ENCODE measurements at regions not wholly inside any gene's neighbourhood (a gene's known extent, or its start where the extent isn't known, plus 50 kb on each side); places are given as distances from the start of the nearest gene placed in this dataset.

- H3K4me1 ChIP-seq = no peaks in the 10 kb centered on the region
- H3K36me3 ChIP-seq = no peaks in the 10 kb centered on the region
- DNase-seq (ENCODE audit: extremely low spot score in 2 of 2) = no peak
- intact Hi-C loops (cut with DNase I) = no loop called here
- H3K4me3 ChIP-seq = no peak overlapping the region
- H3K9me3 ChIP-seq = no peaks in the 10 kb centered on the region
- H3K27me3 ChIP-seq = no peaks in the 10 kb centered on the region
- TF ChIP-seq POLR2A (IDR thresholded peaks at IDR 0.05) = no peak
- no peak for TF ChIP-seq POLR2AphosphoS5 (IDR thresholded peaks at IDR 0.05; ENCODE audit: insufficient read depth in 1 of 2, low read depth in 1 of 2)
- TF ChIP-seq CTCF (IDR thresholded peaks at IDR 0.05) = no peak
- H3K27ac ChIP-seq = no peak overlapping the region
Observed at GRCh38 chr5:117255211-117256027, 680.8 kb upstream of the SEMA6A start.

- no peak overlapping the region for H3K27ac ChIP-seq
- TF ChIP-seq POLR2A (IDR thresholded peaks at IDR 0.05) (no peak), POLR2AphosphoS5 (IDR thresholded peaks at IDR 0.05; ENCODE audit: insufficient read depth in 1 of 2, low read depth in 1 of 2) (no peak), CTCF (IDR thresholded peaks at IDR 0.05) (no peak)
- no peak overlapping the region for H3K4me3 ChIP-seq
- no peak for DNase-seq (ENCODE audit: extremely low spot score in 2 of 2)
- no peaks in the 10 kb centered on the region for H3K9me3 ChIP-seq
- H3K27me3 ChIP-seq = no peaks in the 10 kb centered on the region
- H3K4me1 ChIP-seq = no peaks in the 10 kb centered on the region
- no peaks in the 10 kb centered on the region for H3K36me3 ChIP-seq
- intact Hi-C loops (cut with DNase I) = no loop called here
Observed at GRCh38 chr5:117252566-117252965, 677.9 kb upstream of the SEMA6A start.

GRCh38 chr5:117249086-117249815 is 674.6 kb upstream of the SEMA6A start:
- no peaks in the 10 kb centered on the region for H3K36me3 ChIP-seq
- TF ChIP-seq POLR2A (IDR thresholded peaks at IDR 0.05) (no peak), POLR2AphosphoS5 (IDR thresholded peaks at IDR 0.05; ENCODE audit: insufficient read depth in 1 of 2, low read depth in 1 of 2) (no peak), CTCF (IDR thresholded peaks at IDR 0.05) (no peak)
- H3K9me3 ChIP-seq = no peaks in the 10 kb centered on the region
- H3K27ac ChIP-seq = no peak overlapping the region
- no peaks in the 10 kb centered on the region for H3K27me3 ChIP-seq
- no peak overlapping the region for H3K4me3 ChIP-seq
- intact Hi-C loops (cut with DNase I) = no loop called here
- no peaks in the 10 kb centered on the region for H3K4me1 ChIP-seq
- DNase-seq (ENCODE audit: extremely low spot score in 2 of 2) = no peak

- Histone ChIP-seq H3K4me3 (no peak overlapping the region), H3K4me1 (no peaks in the 10 kb centered on the region), H3K9me3 (no peaks in the 10 kb centered on the region), H3K27me3 (no peaks in the 10 kb centered on the region), H3K27ac (no peak overlapping the region), H3K36me3 (no peaks in the 10 kb centered on the region)
- no peak for DNase-seq (ENCODE audit: extremely low spot score in 2 of 2)
- intact Hi-C loops (cut with DNase I) = no loop called here
- TF ChIP-seq POLR2A (IDR thresholded peaks at IDR 0.05) (no peak), CTCF (IDR thresholded peaks at IDR 0.05) (no peak), POLR2AphosphoS5 (IDR thresholded peaks at IDR 0.05; ENCODE audit: insufficient read depth in 1 of 2, low read depth in 1 of 2) (no peak)
Observed at GRCh38 chr5:117246424-117246823, 671.8 kb upstream of the SEMA6A start.

- Histone ChIP-seq H3K4me3 (no peak overlapping the region), H3K9me3 (no peaks in the 10 kb centered on the region), H3K4me1 (no peaks in the 10 kb centered on the region), H3K27ac (no peak overlapping the region), H3K36me3 (no peaks in the 10 kb centered on the region), H3K27me3 (no peaks in the 10 kb centered on the region)
- intact Hi-C loops (cut with DNase I) = no loop called here
- DNase-seq (ENCODE audit: extremely low spot score in 2 of 2) = no peak
- no peak for TF ChIP-seq POLR2AphosphoS5 (IDR thresholded peaks at IDR 0.05; ENCODE audit: insufficient read depth in 1 of 2, low read depth in 1 of 2)
- no peak for TF ChIP-seq CTCF (IDR thresholded peaks at IDR 0.05)
- no peak for TF ChIP-seq POLR2A (IDR thresholded peaks at IDR 0.05)
Observed at GRCh38 chr5:117245130-117245529, 670.5 kb upstream of the SEMA6A start.

Measured in vagina (tissue), 2 donors.